NCI-H146 treated with DMSO at 0.1 percent for 48 hours (cell line): ENCODE measurements at regions not wholly inside any gene's neighbourhood (a gene's known extent, or its start where the extent isn't known, plus 50 kb on each side); places are given as distances from the start of the nearest gene placed in this dataset.

Experiments used
- DNase-seq: peaks from one replicate; lab custom pipeline; 2025; ENCODE audit not compliant: unreplicated experiment; lab: John Stamatoyannopoulos, UW

DNA sequence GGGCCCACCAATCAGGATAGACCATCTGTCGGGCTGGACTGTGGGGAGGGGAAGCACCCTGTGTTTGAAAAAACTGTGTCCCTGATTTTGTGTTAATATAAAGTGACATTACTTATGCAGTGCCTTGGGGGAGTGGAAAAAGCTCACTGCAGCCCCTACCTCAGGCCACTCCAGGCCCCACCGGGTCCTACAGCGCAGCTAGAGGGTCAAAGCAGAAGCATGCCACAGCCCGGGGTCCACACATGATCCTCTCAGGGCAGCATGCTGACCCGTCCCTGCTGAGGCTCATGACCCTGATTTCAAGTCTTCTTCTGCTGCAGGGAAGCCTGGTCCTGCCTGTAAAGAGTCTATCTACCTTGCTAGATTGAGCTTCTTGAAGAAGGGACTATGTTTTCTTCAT lies 133.0 kb upstream of the PLCB4 start:
- no peak for DNase-seq

GRCh38 chr20:8938532-8938931 lies 130.4 kb upstream of the PLCB4 start:
- no peak for DNase-seq

DNA sequence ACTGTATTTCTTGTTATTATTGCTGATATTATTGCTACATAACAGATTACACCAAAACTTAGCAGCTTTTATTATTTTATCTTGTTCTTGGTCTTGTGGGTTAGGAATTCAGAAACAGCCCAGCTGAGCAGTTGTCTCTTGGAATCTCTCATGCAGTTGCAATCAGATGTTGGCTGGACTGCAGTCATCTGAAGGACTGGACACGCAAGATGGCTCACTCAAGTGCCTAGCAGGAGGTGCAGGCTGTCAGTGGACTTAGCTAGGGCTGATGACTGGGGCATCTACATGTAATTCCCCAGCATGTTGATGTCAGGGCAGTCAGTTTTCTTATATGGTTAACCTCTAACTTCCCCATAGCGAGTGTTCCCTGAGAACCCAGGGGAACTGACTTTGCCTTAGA lies 128.6 kb upstream of the PLCB4 start:
- no peak for DNase-seq

- DNase-seq, result no peak
These were observed 125.3 kb upstream of the PLCB4 start for GRCh38 chr20:8943631-8944030.

DNA sequence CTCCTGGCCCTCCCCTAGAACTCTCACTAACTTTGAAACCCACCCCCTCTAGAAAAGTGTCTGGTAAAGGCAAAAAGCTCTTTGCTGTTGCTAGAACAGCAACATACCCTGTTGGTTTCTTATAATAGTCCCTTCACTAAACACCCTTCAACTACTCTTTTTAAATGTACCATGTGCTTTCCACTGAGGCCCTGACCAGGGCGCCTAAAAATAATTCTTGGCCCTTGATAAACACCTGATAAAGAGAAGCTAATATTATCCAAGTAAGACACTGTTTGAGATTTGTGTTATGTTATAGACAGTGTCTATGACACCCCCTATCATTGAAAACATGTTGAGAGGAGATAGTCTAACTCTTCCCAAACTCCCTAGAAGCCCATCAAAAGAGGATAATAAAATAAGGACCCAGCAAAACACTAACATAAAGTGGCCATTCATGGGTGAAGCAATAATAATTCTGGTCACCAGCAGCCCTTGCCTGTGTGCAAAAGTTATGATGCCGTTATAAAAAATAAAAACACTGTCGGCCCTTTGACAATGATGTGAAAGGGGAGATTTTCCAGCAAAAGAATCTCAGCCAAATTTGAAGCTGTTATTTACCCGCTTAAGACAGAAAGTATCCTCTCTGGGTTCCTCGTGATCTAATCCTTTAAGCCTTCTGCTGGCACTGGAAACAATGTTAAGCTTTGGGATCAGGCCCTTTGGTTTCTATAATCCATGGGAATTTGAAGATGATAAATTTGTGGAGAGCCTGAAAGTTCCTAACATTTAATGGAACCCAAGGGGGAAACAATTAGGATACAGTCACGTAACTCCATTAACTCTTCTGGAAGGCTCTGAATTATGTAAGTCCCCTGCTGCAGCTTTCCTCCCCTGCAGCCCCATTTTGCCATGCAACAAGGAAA lies 122.6 kb upstream of the PLCB4 start:
- DNase-seq, result no peak

- DNase-seq, result no peak
These were observed 120.4 kb upstream of the PLCB4 start for GRCh38 chr20:8948442-8949020.

GRCh38 chr20:8951164-8951563 lies 117.7 kb upstream of the PLCB4 start:
- no peak for DNase-seq

DNA sequence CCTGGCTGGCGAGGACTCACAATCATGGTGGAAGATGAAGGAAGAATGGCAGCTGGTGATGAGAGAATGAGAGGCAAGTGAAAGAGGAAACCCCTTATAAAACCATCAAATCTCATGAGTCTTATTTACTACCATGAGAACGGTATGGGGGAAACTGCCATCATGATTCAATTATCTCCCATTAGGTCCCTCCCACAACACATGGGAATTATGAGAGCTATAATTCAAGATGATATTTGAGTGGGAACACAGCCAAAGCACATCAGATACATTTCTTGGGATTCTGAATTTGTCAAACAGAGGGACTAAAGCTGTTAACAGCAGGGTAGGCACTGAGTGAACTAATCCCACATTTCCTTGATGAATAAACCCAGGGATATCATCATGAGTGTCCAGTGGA lies 116.2 kb upstream of the PLCB4 start:
- no peak for DNase-seq

- DNase-seq, result no peak
These were observed 115.6 kb upstream of the PLCB4 start for GRCh38 chr20:8953300-8953699.

DNA sequence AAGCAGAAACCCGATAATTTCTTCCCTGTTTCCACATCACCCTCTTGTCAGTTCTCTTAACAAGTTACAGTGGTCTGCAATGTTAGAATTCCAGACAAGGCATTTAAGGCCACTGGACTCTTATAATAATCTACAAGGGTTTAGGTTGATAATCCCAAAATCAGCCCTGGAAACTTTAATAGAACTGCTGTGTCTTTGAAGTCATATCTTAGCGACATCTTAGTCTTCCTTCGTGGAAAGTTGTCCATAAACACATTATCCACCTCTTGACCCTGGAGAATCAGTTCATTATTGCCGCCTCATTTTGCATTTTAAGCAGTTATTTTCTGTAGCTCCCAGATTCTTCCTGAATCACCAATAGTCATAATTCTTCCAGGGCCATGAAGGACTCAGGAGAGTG lies 108.6 kb upstream of the PLCB4 start:
- no peak for DNase-seq

GRCh38 chr20:8963330-8963729 lies 105.6 kb upstream of the PLCB4 start:
- no peak for DNase-seq

DNA sequence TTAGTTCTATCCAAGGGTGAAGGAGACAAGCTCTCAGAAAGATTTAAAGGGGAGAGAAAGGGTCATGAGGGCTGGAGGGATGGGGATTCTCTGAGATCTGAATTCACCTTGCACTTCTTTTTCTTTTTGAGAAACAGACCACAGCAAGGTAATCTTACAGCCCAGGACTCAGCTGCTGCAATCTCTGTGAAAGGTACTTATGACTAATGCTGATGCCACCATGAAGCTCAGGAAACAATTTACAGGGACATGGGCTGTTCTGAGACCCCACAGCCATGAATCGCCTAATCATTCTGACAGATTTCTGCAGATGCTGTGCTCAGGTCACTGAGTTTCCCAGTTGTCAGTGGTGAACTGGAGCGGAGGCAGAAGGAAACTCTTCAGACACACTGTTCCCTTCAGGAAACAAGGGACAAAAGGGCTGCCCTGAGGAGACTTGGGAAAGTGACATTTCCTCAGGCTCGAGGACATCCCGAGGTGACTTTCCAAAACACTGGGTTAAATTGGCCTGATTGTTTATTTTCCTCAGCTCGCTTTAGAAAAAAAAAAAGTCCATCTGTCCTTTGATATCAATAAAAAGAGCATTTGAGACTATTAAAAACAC lies 103.8 kb upstream of the PLCB4 start:
- no peak for DNase-seq

- no peak for DNase-seq
These were observed 101.1 kb upstream of the PLCB4 start for GRCh38 chr20:8967641-8968245.

DNA sequence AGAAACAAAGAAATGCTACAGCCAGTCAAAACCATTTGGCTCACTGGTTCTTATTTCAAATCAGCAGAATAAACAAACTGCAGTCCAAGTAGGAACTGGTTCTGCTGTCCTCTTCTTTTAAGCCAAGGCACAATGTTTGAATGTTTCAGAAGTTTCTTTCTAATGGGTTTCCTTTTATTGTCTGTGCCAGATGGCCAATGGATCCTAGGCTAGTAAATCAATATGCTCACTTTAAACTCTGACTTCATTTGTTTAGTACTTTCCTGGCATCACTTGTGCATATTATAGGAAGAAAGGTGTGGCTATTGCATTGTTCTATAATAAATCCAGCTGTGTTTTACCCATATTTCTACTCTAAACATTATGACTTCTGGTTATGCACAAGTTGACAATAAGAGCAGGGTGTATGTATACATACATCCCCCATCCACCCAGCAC lies 99.7 kb upstream of the PLCB4 start:
- no peak for DNase-seq

GRCh38 chr20:8971669-8972316 lies 97.1 kb upstream of the PLCB4 start:
- no peak for DNase-seq

GRCh38 chr20:8972963-8973705 lies 95.8 kb upstream of the PLCB4 start:
- DNase-seq, result no peak

GRCh38 chr20:8974009-8974708 lies 94.7 kb upstream of the PLCB4 start:
- no peak for DNase-seq

DNA sequence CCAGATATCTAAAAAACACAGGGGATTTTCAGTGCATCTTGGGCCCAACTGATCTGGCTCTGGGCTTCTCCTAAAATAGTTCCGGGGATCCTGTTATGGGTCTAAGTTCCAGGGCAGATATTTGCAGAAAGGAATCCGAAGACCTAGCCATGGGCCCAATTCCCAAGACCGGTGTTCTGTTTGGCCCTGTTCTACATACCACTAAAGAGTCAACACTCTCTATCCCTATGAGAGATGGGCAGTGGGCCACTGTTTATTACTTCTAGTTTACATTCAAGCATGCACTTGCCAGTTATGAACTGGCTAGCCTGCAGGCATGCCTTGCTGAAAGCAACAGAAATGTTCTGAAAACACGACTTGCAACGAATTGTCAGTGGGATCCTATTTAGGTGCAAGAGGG lies 87.4 kb upstream of the PLCB4 start:
- DNase-seq, result no peak

GRCh38 chr20:8983478-8984345 lies 85.2 kb upstream of the PLCB4 start:
- DNase-seq, result no peak
